H1 (cell line): ENCODE measurements at regions not wholly inside any gene's neighbourhood (a gene's known extent, or its start where the extent isn't known, plus 50 kb on each side); places are given as distances from the start of the nearest gene placed in this dataset.

Experiments used
- CTCF ChIA-PET: fragments of 300-600 bp; sonication (Branson Sonifier 250); formaldehyde crosslinking; loops from one replicate; lab custom pipeline; 2021; ENCODE audit not compliant: partially characterized antibody; lab: Charles Lee
- POLR2A ChIA-PET: fragments of 300-600 bp; sonication (Branson Sonifier 250); formaldehyde crosslinking; loops from one replicate; lab custom pipeline; 2021; ENCODE audit warnings: inconsistent platforms; ENCODE audit not compliant: partially characterized antibody; lab: Charles Lee
- DNase-seq, 2 experiments: peaks; one replicate each; pipeline versions ENCODE4 v3.0.0 to v3.0.0-alpha.2; 2010 to 2022; ENCODE audit warnings: low spot score in 2 of 2, low read depth in 1 of 2, mixed read lengths in 1 of 2
- FAIRE-seq: peaks from 2 replicates; lab custom pipeline; 2011; peaks lifted over from hg19 to GRCh38; lab: Jason Lieb, UNC
- H2AFZ ChIP-seq: 2 replicates; pipeline ENCODE4 v1.8.1; 2012; ENCODE audit warnings: low read length, inconsistent platforms
- H2AK5ac ChIP-seq: 2 replicates; pipeline ENCODE4 v1.6.1; 2013; ENCODE audit warnings: low read depth, low read length
- H2BK120ac ChIP-seq: replicated peaks from 2 replicates; pipeline ENCODE3; 2013; ENCODE audit warnings: low read depth, low read length, inconsistent platforms
- H2BK12ac ChIP-seq: 2 replicates; pipeline ENCODE4 v1.6.1; 2013; ENCODE audit warnings: low read depth, low read length
- H2BK15ac ChIP-seq: 2 replicates; pipeline ENCODE4 v1.6.1; 2013; ENCODE audit warnings: low read length
- H2BK20ac ChIP-seq: 2 replicates; pipeline ENCODE4 v1.6.1; 2013; ENCODE audit warnings: low read length
- H2BK5ac ChIP-seq: 2 replicates; pipeline ENCODE4 v1.6.1; 2013; ENCODE audit warnings: low read depth, low read length
- H3K14ac ChIP-seq: 2 replicates; pipeline ENCODE4 v1.6.1; 2013; ENCODE audit warnings: inconsistent platforms; ENCODE audit not compliant: insufficient read length
- H3K18ac ChIP-seq: 2 replicates; pipeline ENCODE4 v1.6.1; 2013; ENCODE audit warnings: low read length; ENCODE audit errors: extremely low read depth
- H3K23ac ChIP-seq: 2 replicates; pipeline ENCODE4 v1.6.1; 2013; ENCODE audit warnings: inconsistent platforms; ENCODE audit not compliant: insufficient read length
- H3K23me2 ChIP-seq: 2 replicates; pipeline ENCODE4 v1.6.1; 2013; ENCODE audit warnings: low read depth, low read length
- H3K27ac ChIP-seq: 2 replicates; pipeline ENCODE4 v1.6.1; 2011; ENCODE audit warnings: low read depth, low read length, inconsistent platforms
- H3K27me3 ChIP-seq, 4 experiments: replicated peaks in 1 of 4; 1 replicate in 1 of 4; 2 replicates in 3 of 4; pipeline versions ENCODE4 v1.6.1 to v1.8.1; 2011 to 2013; ENCODE audit warnings: low read length in 3 of 4, mild to moderate bottlenecking in 3 of 4, inconsistent platforms in 2 of 4, mixed read lengths in 2 of 4, moderate library complexity in 1 of 4; ENCODE audit not compliant: control insufficient read depth in 3 of 4, insufficient read depth in 3 of 4; ENCODE audit errors: extremely low read depth in 1 of 4
- H3K36me3 ChIP-seq, 4 experiments: 2 replicates each; pipeline versions ENCODE4 v1.6.1 to v1.8.1; 2011 to 2013; ENCODE audit warnings: mild to moderate bottlenecking in 4 of 4, low read length in 3 of 4, moderate library complexity in 2 of 4, control low read depth in 1 of 4, inconsistent platforms in 1 of 4; ENCODE audit not compliant: insufficient read depth in 4 of 4, control insufficient read depth in 2 of 4
- H3K4ac ChIP-seq: replicated peaks from 2 replicates; pipeline ENCODE3; 2013; ENCODE audit warnings: low read length, low read depth, mixed read lengths, inconsistent platforms; ENCODE audit not compliant: insufficient read length
- H3K4me1 ChIP-seq, 4 experiments: replicated peaks in 1 of 4; 1 replicate in 1 of 4; 2 replicates in 3 of 4; pipeline versions ENCODE4 v1.6.1 to v1.8.1; 2011 to 2013; ENCODE audit warnings: low read length in 3 of 4, inconsistent platforms in 2 of 4, mixed read lengths in 1 of 4; ENCODE audit not compliant: insufficient read depth in 4 of 4, control insufficient read depth in 3 of 4
- H3K4me2 ChIP-seq, 2 experiments: 2 replicates each; pipeline versions ENCODE4 v1.6.1 to v1.8.1; 2011 to 2013; ENCODE audit warnings: low read depth in 2 of 2, low read length in 2 of 2, control low read depth in 1 of 2, inconsistent platforms in 1 of 2, mild to moderate bottlenecking in 1 of 2; ENCODE audit not compliant: insufficient read depth in 1 of 2
- H3K4me3 ChIP-seq, 4 experiments: fragments of 200-600, 300-600 bp in 1 of 4; sonication (generic), shearing (Covaris generic), sonication (Bioruptor Twin) in 1 of 4; 2 replicates each; pipeline versions ENCODE4 v1.5.1 to v1.8.1; 2011 to 2016; ENCODE audit warnings: low read length in 4 of 4, low read depth in 3 of 4, control low read depth in 2 of 4, inconsistent platforms in 2 of 4, mild to moderate bottlenecking in 2 of 4, mixed read lengths in 1 of 4, moderate library complexity in 1 of 4; ENCODE audit not compliant: insufficient read depth in 2 of 4; ENCODE audit errors: extremely low read depth in 1 of 4
- H3K56ac ChIP-seq: replicated peaks from 2 replicates; pipeline ENCODE3; 2013; ENCODE audit warnings: low read depth, mild to moderate bottlenecking, mixed read lengths, low read length, inconsistent platforms; ENCODE audit not compliant: insufficient read length
- H3K79me1 ChIP-seq: 2 replicates; pipeline ENCODE4 v1.6.1; 2013; ENCODE audit warnings: low read depth, low read length, control low read depth
- H3K79me2 ChIP-seq, 2 experiments: 2 replicates each; pipeline versions ENCODE4 v1.6.1 to v1.8.1; 2012 to 2013; ENCODE audit warnings: low read length in 2 of 2, mild to moderate bottlenecking in 2 of 2, inconsistent platforms in 1 of 2; ENCODE audit not compliant: insufficient read depth in 2 of 2, control insufficient read depth in 1 of 2
- H3K9ac ChIP-seq, 4 experiments: replicated peaks in 1 of 4; 1 replicate in 1 of 4; 2 replicates in 3 of 4; pipeline versions ENCODE4 v1.6.1 to v1.8.1; 2011 to 2013; ENCODE audit warnings: low read depth in 3 of 4, low read length in 3 of 4, control low read depth in 2 of 4, mild to moderate bottlenecking in 2 of 4, moderate library complexity in 2 of 4, inconsistent platforms in 1 of 4; ENCODE audit errors: extremely low read depth in 1 of 4
- H3K9me3 ChIP-seq, 2 experiments: 2 replicates each; pipeline versions ENCODE4 v1.6.1 to v1.8.1; 2012 to 2013; ENCODE audit warnings: mild to moderate bottlenecking in 2 of 2, moderate library complexity in 2 of 2, control low read depth in 1 of 2, inconsistent platforms in 1 of 2, low read depth in 1 of 2, low read length in 1 of 2, mixed read lengths in 1 of 2; ENCODE audit not compliant: insufficient read depth in 2 of 2
- H4K20me1 ChIP-seq, 2 experiments: replicated peaks in 1 of 2; 2 replicates each; pipeline versions ENCODE3 to v1.8.1; 2011 to 2013; ENCODE audit warnings: inconsistent platforms in 2 of 2, low read length in 2 of 2, mild to moderate bottlenecking in 1 of 2; ENCODE audit not compliant: insufficient read depth in 2 of 2, control insufficient read depth in 1 of 2
- H4K5ac ChIP-seq: 2 replicates; pipeline ENCODE4 v1.6.1; 2013; ENCODE audit warnings: low read length, low read depth, mixed read lengths, inconsistent platforms; ENCODE audit not compliant: insufficient read length
- H4K8ac ChIP-seq: 2 replicates; pipeline ENCODE4 v1.8.0; 2013; ENCODE audit warnings: mild to moderate bottlenecking, moderate library complexity, low read length, inconsistent platforms; ENCODE audit not compliant: insufficient read depth; ENCODE audit errors: extremely low read depth
- H4K91ac ChIP-seq: replicated peaks from 2 replicates; pipeline ENCODE3; 2013; ENCODE audit warnings: low read length, mixed read lengths, inconsistent platforms; ENCODE audit not compliant: insufficient read length
- BCL11A ChIP-seq, 2 experiments: IDR thresholded peaks; one replicate each; pipeline ENCODE4 v1.6.1; 2011; ENCODE audit warnings: low read depth in 2 of 2, low read length in 2 of 2, mild to moderate bottlenecking in 2 of 2
- CBX8 ChIP-seq: fragments of 300-800, 300-1000 bp; sonication (generic); IDR thresholded peaks from 2 replicates; pipeline ENCODE4 v1.7.1; 2016; ENCODE audit warnings: low read depth, low read length, borderline replicate concordance
- CEBPB ChIP-seq: IDR thresholded peaks from 2 replicates; pipeline ENCODE4 v1.6.1; 2012; ENCODE audit warnings: low read depth, low read length
- CREB1 ChIP-seq: IDR thresholded peaks from 2 replicates; pipeline ENCODE4 v1.6.1; 2012; ENCODE audit warnings: inconsistent platforms
- CTBP2 ChIP-seq: IDR thresholded peaks from 2 replicates; pipeline ENCODE4 v1.7.0; 2011; ENCODE audit warnings: borderline replicate concordance, mild to moderate bottlenecking, moderate library complexity, mixed read lengths, low read length; ENCODE audit not compliant: insufficient read depth, insufficient read length
- FOSL1 ChIP-seq: IDR thresholded peaks from 2 replicates; pipeline ENCODE4 v1.6.1; 2011; ENCODE audit warnings: mild to moderate bottlenecking, low read depth, low read length, moderate library complexity; ENCODE audit not compliant: insufficient read depth
- GABPA ChIP-seq: IDR thresholded peaks from 2 replicates; pipeline ENCODE4 v1.6.1; 2011; ENCODE audit warnings: mild to moderate bottlenecking, low read length, moderate library complexity, borderline replicate concordance; ENCODE audit not compliant: insufficient read depth
- JUND ChIP-seq: IDR thresholded peaks from 2 replicates; pipeline ENCODE4 v1.6.1; 2011; ENCODE audit warnings: mild to moderate bottlenecking, improper control_type of control experiment, low read length
- NANOG ChIP-seq: IDR thresholded peaks from 2 replicates; pipeline ENCODE4 v1.6.1; 2011; ENCODE audit warnings: low read length, low read depth, mild to moderate bottlenecking, inconsistent platforms; ENCODE audit not compliant: insufficient read depth, poor library complexity, severe bottlenecking
- RAD21 ChIP-seq, 2 experiments: IDR thresholded peaks in 1 of 2; conservative IDR thresholded peaks in 1 of 2; 2 replicates each; pipeline ENCODE4 v1.6.1; 2011; ENCODE audit warnings: low read depth in 2 of 2, low read length in 2 of 2, improper control_type of control experiment in 1 of 2, inconsistent platforms in 1 of 2, mild to moderate bottlenecking in 1 of 2, moderate library complexity in 1 of 2
- SIX5 ChIP-seq: IDR thresholded peaks from 2 replicates; pipeline ENCODE4 v1.6.1; 2011; ENCODE audit warnings: mild to moderate bottlenecking, low read depth, low read length
- SP1 ChIP-seq: IDR thresholded peaks from 2 replicates; pipeline ENCODE4 v1.6.1; 2011; ENCODE audit warnings: low read depth, low read length
- WGBS, 2 experiments: shearing (Covaris generic) in 1 of 2; methylation state at CpG; one replicate each; pipeline versions ENCODE4 v1.1.6 to v1.1.7; 2013 to 2015; ENCODE audit warnings: low lambda C conversion rate in 2 of 2, mixed read lengths in 2 of 2, inconsistent platforms in 1 of 2, low coverage in 1 of 2, missing lambda C conversion rate in 1 of 2; ENCODE audit not compliant: insufficient replicate concordance in 2 of 2, insufficient coverage in 1 of 2, insufficient read length in 1 of 2; ENCODE audit errors: extremely low coverage in 1 of 2, missing lambda C conversion rate in 1 of 2; 5-methylcytosine and 5-hydroxymethylcytosine counted together
- TF ChIP-seq, protein P1 (sequence below): IDR thresholded peaks from 2 replicates; pipeline ENCODE4 v1.6.1; 2012; ENCODE audit warnings: inconsistent platforms
- TF ChIP-seq, protein P2 (sequence below): IDR thresholded peaks from 2 replicates; pipeline ENCODE4 v1.6.1; 2011; ENCODE audit warnings: low read depth, mild to moderate bottlenecking, low read length; ENCODE audit not compliant: insufficient read depth

DNA sequence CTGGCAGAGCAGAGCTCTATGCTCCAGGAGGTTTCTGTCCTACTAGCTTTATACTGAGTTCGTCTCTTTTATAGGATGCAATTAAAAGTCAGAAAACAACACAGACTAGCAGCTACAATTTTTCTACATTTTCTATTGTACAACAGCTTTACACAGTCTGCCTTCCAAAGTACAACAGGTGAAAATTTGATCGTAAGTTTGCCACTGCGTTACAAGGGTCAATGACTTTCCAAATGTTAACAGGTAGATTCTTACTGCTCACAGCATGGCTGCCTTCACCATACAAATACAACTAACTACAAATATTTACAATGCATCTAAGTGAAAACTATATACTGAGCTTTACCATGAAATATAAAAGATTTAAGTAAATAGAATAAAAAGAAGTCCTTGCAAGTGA is 268.6 kb upstream of the SLCO3A1 start:
- Histone ChIP-seq H3K79me2 (no peaks in the 10 kb centered on the region), H2BK12ac (no peak overlapping the region), H2BK5ac (no peak overlapping the region), H2AK5ac (no peak overlapping the region), H3K4me3 (no peak overlapping the region), H2BK20ac (no peak overlapping the region), H3K23ac (no peak overlapping the region), H2BK120ac (no peak overlapping the region), H3K56ac (no peak overlapping the region), H4K91ac (no peak overlapping the region), H3K4me1 (no peaks in the 10 kb centered on the region), H3K23me2 (no peaks in the 10 kb centered on the region), H3K79me1 (no peaks in the 10 kb centered on the region), H3K18ac (no peak overlapping the region), H3K27ac (no peak overlapping the region), H2AFZ (no peak overlapping the region), H3K9me3 (no peaks in the 10 kb centered on the region), H3K14ac (no peak overlapping the region), H3K27me3 (no peaks in the 10 kb centered on the region), H4K5ac (no peak overlapping the region), H3K4ac (no peak overlapping the region), H4K8ac (no peak overlapping the region), H3K4me2 (no peak overlapping the region), H3K9ac (no peak overlapping the region), H4K20me1 (no peaks in the 10 kb centered on the region), H2BK15ac (no peak overlapping the region), H3K36me3 (no peaks in the 10 kb centered on the region)
- DNase-seq (no peak), FAIRE-seq (no peak)
- ChIA-PET POLR2A (no interaction called here), CTCF (interaction anchor here (0.5 kb wide), 1 partner anchor 316 kb away, joined by 3 read pairs; no protein-coding TSS in a partner anchor)
- 96% methylated on average over 3 of the region's 3 CpGs; no CpG with 5 or more reads in 1 of the 2 experiments for WGBS, 2 experiments
- TF ChIP-seq BCL11A (IDR thresholded peaks at IDR 0.05; ENCODE audit: low read depth in 2 of 2, low read length in 2 of 2) (no peak), NANOG (no peak), CBX8 (no peak), SIX5 (no peak), CEBPB (no peak), CREB1 (no peak), CTBP2 (no peak), JUND (no peak), FOSL1 (no peak), SP1 (no peak), RAD21 (IDR thresholded peaks at IDR 0.05 in 1 of 2, conservative IDR thresholded peaks at IDR 0.05 in 1 of 2; ENCODE audit: low read depth in 2 of 2, low read length in 2 of 2) (no peak), GABPA (no peak)
- TF ChIP-seq, protein P1, sequence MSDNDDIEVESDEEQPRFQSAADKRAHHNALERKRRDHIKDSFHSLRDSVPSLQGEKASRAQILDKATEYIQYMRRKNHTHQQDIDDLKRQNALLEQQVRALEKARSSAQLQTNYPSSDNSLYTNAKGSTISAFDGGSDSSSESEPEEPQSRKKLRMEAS, result no peak
- TF ChIP-seq, protein P2, sequence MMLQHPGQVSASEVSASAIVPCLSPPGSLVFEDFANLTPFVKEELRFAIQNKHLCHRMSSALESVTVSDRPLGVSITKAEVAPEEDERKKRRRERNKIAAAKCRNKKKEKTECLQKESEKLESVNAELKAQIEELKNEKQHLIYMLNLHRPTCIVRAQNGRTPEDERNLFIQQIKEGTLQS, result no peak
